ENCODE measurements at regions not wholly inside any gene's neighbourhood (a gene's known extent, or its start where the extent isn't known, plus 50 kb on each side); places are given as distances from the start of the nearest gene placed in this dataset.
"Not testable (repeated sequence)": the region's sequence is repeated elsewhere in the genome, so short reads cannot be mapped to it uniquely, and the experiment has no call there.

GRCh38 chr14:65153101-65153500 lies 50.8 kb upstream of the MAX start:
- DNase-seq (ENCODE audit: extremely low spot score, insufficient read length, low read depth) (no peak), FAIRE-seq (no peak)

- FAIRE-seq (peak; percentile 88), DNase-seq (ENCODE audit: extremely low spot score, insufficient read length, low read depth) (peak; percentile 56)
Measured at GRCh38 chr14:65156568-65157366, 54.5 kb upstream of the MAX start.

GRCh38 chr14:65159281-65160062 lies 57.2 kb upstream of the MAX start:
- DNase-seq (ENCODE audit: extremely low spot score, insufficient read length, low read depth), result no peak
- peak; percentile 81 for FAIRE-seq

GRCh38 chr14:65160091-65160490 lies 57.8 kb upstream of the MAX start:
- no peak for FAIRE-seq

GRCh38 chr14:65162031-65162430 lies 59.7 kb upstream of the MAX start:
- FAIRE-seq, result no peak

More at GRCh38 chr14:65160091-65160490, 57.8 kb upstream of the MAX start:
- no peak for DNase-seq (ENCODE audit: extremely low spot score, insufficient read length, low read depth)

GRCh38 chr14:65164068-65164824 lies 61.9 kb upstream of the MAX start:
- FAIRE-seq, result peak; percentile 70
- DNase-seq (ENCODE audit: extremely low spot score, insufficient read length, low read depth), result no peak

More at GRCh38 chr14:65162031-65162430, 59.7 kb upstream of the MAX start:
- DNase-seq (ENCODE audit: extremely low spot score, insufficient read length, low read depth), result no peak

GRCh38 chr14:65164825-65165135 lies 62.5 kb upstream of the MAX start:
- no peak for DNase-seq (ENCODE audit: extremely low spot score, insufficient read length, low read depth)
- FAIRE-seq, result no peak

GRCh38 chr14:65167072-65167645 lies 64.8 kb upstream of the MAX start:
- DNase-seq (ENCODE audit: extremely low spot score, insufficient read length, low read depth), result no peak
- FAIRE-seq, result peak; percentile 38

- DNase-seq (ENCODE audit: extremely low spot score, insufficient read length, low read depth) (no peak), FAIRE-seq (no peak)
Measured at GRCh38 chr14:65168840-65169239, 66.5 kb upstream of the MAX start.

GRCh38 chr14:65169351-65169750 lies 67.0 kb upstream of the MAX start:
- no peak for DNase-seq (ENCODE audit: extremely low spot score, insufficient read length, low read depth)
- FAIRE-seq, result peak; percentile 93

- no peak for DNase-seq (ENCODE audit: extremely low spot score, insufficient read length, low read depth)
- no peak for FAIRE-seq
Measured at GRCh38 chr14:65170318-65170717, 68.0 kb upstream of the MAX start.

- DNase-seq (ENCODE audit: extremely low spot score, insufficient read length, low read depth) (no peak), FAIRE-seq (peak; percentile 55)
Measured at GRCh38 chr14:65170768-65171507, 68.6 kb upstream of the MAX start.

- FAIRE-seq, result no peak
- DNase-seq (ENCODE audit: extremely low spot score, insufficient read length, low read depth), result no peak
Measured at GRCh38 chr14:65173973-65174693, 71.8 kb upstream of the MAX start.

GRCh38 chr14:65174783-65175182 lies 72.5 kb upstream of the MAX start:
- no peak for FAIRE-seq
- DNase-seq (ENCODE audit: extremely low spot score, insufficient read length, low read depth), result no peak

GRCh38 chr14:65177551-65177950 lies 75.2 kb upstream of the MAX start:
- DNase-seq (ENCODE audit: extremely low spot score, insufficient read length, low read depth) (no peak), FAIRE-seq (no peak)

- DNase-seq (ENCODE audit: extremely low spot score, insufficient read length, low read depth); FAIRE-seq: not testable (repeated sequence)
Measured at GRCh38 chr14:65179231-65179630, 76.9 kb upstream of the MAX start.

GRCh38 chr14:65179918-65180724 lies 77.8 kb upstream of the MAX start:
- FAIRE-seq, result peak; percentile 98
- peak; percentile 33 for DNase-seq (ENCODE audit: extremely low spot score, insufficient read length, low read depth)

GRCh38 chr14:65180725-65181025 lies 78.4 kb upstream of the MAX start:
- FAIRE-seq, result peak; percentile 12
- no peak for DNase-seq (ENCODE audit: extremely low spot score, insufficient read length, low read depth)
